Fibroblast of skin of left biceps (primary cell): ENCODE measurements at regions not wholly inside any gene's neighbourhood (a gene's known extent, or its start where the extent isn't known, plus 50 kb on each side); places are given as distances from the start of the nearest gene placed in this dataset.
"Not testable (repeated sequence)": the region's sequence is repeated elsewhere in the genome, so short reads cannot be mapped to it uniquely, and the experiment has no call there.

ENCODE experiments used
- DNase-seq, 2 experiments: peaks; one replicate each; pipeline ENCODE4 v3.0.0-alpha.2; 2013; ENCODE audit warnings: low read depth in 2 of 2

- DNase-seq = no peak
These were observed 1326.5 kb downstream of the PLA2G4A start for GRCh38 chr1:188155261-188155660.

DNA sequence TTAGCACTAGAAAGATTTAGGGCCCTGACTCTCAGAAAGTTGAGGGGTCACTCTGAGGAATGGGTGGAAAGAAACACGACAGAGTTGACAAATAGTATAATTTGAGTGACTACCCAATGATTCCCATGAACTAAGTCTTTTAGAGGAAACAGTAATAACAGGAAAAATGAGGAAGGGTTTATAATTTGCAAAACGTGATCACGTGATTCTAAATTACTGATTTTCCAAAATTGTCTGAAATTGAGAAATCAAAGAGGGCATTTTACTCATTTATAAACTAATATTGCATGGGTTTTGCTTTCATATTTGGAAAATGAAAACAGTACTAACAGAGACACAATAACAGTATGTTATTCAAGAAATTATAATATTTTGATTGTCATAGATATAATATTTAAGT is 1335.7 kb downstream of the PLA2G4A start:
- DNase-seq = no peak

GRCh38 chr1:188166654-188167053 is 1337.9 kb downstream of the PLA2G4A start:
- DNase-seq = no peak

DNA sequence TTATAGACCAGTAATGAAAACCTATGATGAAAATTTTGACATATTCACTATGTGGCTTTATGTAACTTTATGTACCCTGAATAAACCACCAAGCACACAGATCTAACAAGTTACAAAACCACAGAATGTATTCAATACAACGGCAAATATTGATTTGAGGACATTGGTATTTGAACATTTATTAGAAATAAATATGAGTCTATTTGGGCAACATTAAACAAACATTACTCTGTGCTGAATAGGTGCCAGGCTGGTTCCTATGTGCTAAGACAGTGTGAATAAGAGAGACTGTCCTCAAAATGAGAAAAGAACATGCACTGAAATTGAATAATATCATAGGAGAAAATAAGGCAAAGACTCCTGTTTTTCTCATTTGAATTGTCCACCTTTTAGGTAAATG is 1341.2 kb downstream of the PLA2G4A start:
- no peak for DNase-seq

- DNase-seq = no peak
These were observed 1341.7 kb downstream of the PLA2G4A start for GRCh38 chr1:188170411-188170810.

DNA sequence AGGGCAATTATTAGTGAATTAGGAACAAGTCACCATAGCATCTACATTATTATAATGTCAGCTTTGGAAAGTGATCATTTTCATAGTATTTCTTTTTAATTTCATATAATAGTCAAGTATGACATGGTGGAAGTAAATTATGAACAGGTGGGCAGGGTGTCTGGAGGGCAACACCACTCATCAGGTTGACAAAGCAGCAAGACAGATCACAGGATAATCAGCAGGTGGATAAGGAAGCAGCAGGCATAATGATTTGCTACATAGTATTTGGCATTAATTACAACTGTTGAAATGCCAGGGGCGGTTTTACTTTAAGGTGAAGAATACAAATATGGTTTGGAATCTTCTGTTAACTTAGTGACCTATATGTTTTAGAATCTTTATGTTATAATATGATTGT is 1342.2 kb downstream of the PLA2G4A start:
- DNase-seq = no peak

- DNase-seq = not testable (repeated sequence)
These were observed 1353.3 kb downstream of the PLA2G4A start for GRCh38 chr1:188182063-188182462.

GRCh38 chr1:188188317-188188716 is 1359.6 kb downstream of the PLA2G4A start:
- DNase-seq = no peak

DNA sequence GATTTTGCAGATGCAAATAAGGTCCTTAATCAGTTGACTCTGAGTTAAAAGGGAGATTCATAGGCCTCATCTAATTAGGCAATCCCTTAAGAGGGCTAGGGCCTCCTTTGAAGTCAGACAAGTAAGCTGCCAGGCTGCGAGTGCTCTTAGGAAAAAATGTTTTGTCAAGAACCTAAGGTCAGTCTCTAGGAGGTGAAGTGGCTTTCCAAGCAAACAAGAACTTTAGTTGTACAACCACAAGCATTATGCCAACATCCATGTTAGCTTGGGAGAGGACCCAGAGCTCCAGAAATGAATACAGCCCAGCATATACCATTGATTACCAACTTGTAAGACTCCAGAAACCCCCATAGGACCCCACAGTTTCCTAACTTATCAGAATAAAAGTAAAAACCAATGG is 1366.2 kb downstream of the PLA2G4A start:
- no peak for DNase-seq

GRCh38 chr1:188218289-188218688 is 1389.5 kb downstream of the PLA2G4A start:
- DNase-seq = no peak

DNA sequence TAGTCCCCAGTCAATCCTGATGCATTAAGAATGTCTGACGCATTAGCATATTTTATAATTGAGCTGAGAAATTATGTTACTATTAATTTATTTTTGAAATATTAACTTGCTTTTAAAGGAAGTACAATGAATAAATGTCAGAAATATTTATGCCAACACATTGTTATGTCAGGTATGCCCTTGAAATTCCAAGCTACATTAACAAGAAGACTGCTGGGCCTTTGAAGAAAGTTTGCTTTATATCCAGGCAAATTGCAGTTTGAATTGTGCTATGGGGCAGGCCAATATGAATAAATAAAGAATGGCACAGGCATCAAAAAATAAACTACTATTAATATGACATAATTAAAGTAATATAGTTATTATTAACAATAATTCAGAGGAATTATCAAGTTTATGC is 1391.3 kb downstream of the PLA2G4A start:
- no peak for DNase-seq

GRCh38 chr1:188224263-188224662 is 1395.5 kb downstream of the PLA2G4A start:
- DNase-seq = no peak

- DNase-seq = no peak
These were observed 1397.2 kb downstream of the PLA2G4A start for GRCh38 chr1:188225975-188226374.

DNA sequence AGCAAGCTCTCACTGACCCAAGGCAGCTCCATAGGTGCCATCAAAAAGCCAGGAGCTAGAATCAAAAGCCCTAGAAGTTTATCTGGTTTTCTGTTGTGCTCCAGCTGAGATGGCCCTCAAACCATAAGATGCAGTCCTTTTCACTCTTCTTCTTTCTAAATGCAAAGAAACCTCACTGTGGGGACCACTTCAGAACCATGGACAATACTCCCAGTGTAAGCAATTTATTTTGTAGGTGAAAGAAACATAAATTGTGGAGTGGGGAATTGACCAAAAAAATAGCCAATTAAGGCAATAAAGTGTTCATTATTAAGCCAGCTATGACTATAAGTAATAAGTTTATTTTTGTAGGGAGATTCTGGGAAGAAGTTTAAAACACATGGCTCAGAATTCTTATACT is 1399.9 kb downstream of the PLA2G4A start:
- DNase-seq = no peak

DNA sequence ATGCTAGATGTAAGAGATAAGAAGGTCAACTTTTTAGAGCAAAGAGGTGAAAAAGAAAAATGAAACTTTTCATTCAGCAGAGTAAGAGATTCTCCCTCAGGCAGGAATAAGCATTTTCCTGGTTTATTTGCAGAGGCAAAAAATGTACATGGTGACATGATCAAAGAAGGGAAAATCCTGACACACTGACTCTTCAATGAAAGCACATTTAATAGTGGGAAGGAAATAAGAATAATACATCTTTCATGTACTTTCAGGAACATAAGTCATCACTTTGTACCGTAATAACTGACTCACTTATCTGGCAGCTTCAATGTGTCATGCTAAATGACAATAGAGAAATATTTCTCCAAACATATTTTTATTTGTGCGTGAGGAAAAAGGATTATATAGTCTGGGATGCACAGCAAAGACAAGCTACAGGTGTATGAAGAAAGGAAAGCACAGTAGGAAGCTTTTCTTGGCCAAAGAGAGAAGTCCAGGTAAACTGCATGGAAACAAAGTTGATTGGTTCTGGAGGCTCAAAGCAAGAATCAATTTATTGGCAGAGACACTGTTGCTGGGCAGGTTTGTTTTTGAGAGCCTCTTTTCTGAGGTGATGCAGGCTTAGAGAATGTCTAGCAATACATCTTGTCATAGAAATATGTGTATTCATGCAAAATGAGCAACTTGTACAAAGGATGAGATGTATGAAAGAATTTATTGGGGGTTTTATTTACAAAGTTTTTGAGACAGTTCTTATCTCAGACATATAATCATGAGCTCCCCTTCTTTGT is 1409.0 kb downstream of the PLA2G4A start:
- no peak for DNase-seq

DNA sequence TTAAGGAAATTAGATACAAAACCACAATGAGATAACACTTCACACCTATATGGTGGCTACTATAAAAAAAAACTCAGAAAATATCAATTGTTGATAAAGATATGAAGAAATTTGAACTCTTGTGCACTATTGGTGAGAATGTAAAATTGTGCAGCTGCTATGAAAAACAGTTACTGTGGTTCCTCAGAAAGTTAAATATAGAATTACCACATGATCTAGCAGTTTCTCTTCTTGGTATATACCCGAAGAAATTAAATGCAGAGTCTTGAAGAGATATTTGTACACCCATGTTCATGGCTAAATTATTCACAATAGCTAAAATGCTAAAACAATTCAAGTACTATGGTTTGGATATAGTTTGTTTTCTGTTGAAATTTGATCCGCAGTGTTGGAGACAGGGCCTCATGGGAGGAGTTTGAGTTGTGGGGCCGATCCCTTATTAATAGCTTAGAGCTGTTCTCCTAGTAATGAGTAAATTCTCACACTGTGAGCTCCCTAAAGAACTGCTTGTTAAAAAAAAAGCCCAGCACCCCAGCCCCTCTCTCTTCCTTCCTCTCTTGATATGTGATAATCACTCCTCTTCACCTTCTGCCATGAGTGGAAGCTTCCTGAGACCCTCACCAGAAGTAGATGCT is 1412.1 kb downstream of the PLA2G4A start:
- no peak for DNase-seq

DNA sequence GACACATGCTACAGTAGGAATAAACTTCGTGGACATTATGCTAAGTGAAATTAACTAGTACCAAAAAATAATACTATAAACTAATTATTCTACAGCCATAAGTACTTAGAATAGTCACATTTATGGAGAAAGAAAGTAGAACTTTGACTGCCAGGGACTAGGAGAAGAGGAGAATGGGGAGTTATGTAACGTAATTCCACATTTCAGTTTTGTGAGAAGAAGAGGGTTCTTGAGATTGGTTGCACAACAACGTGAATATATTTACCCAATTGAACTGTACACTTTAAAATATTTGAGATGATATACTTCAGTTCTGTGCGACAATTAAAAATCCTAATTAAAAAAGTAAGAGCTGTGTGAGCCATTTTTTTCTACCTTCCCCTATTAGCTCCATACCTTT is 1412.9 kb downstream of the PLA2G4A start:
- no peak for DNase-seq

DNA sequence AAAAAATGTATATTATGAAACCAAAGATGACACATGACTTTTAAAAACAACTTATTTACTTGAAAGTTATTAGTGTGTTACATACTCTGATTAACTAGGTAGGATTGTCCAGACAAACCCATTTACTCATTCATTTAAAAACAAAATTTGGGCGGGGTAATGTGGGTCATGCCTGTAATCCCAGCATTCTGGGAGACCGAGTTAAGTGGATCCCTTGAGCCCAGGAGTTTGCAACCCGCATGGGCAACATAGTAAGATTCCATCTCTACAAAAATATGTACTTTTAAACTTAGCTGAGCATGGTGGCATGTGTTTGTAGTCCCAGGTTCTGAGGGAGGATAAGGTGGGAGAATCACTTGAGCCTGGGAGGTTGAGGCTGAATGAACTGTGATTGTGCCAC is 1414.7 kb downstream of the PLA2G4A start:
- DNase-seq = no peak

GRCh38 chr1:188244681-188245080 is 1415.9 kb downstream of the PLA2G4A start:
- DNase-seq = no peak

GRCh38 chr1:188247255-188247654 is 1418.5 kb downstream of the PLA2G4A start:
- no peak for DNase-seq

DNA sequence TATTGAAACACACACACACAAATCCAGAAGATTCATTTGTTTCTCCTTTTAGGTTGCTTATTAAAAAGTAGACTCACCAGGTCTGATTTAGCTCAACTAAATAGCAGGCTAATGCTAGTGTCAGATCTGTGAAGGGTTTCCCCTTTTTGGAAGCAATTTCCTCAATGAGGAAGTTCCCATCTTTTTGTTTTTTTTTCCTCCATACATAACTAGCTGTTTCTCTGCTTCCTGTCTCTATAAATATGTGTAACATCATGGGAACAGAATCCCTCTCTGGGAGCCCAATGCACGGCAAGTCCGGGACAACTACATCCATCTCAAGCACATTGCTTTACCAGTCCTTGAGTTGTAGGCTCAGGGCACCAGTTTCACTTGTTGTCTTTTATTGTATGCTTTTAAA is 1421.1 kb downstream of the PLA2G4A start:
- no peak for DNase-seq

DNA sequence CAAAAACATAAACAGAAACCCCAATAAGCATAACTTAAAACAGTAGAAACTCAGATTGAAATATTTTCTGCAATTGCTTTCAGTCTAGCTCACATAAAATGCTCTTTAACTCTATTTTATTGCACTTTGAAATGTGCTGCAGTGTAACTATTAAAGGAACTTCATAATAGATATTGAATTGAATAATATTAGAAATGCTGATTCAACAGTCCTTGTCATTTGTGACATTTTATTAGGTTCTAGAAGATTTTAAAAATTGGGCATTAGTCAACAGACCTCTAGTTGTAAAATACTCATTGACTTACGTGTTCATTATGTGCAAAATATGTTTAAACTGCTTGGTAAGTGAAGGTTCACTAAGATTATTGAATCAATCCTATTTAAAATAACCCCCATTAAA is 1422.3 kb downstream of the PLA2G4A start:
- no peak for DNase-seq

DNA sequence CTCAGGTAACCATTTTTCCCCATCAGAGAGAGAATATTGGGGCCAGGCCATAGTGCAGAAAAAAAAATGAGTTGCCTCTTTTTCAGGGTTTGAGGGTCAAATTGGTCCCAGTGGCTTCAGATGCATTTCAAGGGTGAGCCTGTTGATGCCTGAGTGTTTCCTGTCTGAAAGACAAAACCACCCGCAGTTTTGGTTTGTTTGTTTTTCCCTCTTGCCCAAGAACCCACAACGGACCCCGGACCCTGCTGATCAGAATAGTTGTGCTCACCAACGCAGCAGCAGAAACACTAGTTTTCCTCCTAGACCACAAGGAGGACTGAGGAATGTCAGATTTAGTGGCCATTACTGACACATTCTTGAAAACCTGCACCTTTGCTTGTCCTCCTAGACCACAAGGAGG is 1433.1 kb downstream of the PLA2G4A start:
- DNase-seq = no peak

DNA sequence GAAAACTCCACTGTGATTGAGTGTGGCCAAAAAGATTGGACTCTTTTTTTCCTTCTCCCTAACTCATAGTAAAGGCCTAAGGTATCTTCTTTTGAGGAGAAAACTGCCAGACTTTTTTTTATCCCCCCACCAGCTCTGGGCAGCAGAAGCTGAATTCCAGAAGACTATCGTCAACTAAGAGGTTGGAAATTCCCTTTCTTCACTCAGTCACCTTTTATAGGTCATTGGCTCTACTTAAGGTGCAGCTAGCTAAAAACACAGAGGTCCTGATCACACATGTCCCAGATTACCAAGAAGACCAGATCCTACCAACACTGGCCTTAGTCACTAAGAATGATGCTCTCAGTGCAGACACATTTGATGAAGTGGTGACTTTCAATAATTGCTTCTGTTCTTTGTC is 1441.2 kb downstream of the PLA2G4A start:
- DNase-seq = no peak
